Liver (tissue), 8 donors: ENCODE measurements at regions not wholly inside any gene's neighbourhood (a gene's known extent, or its start where the extent isn't known, plus 50 kb on each side); places are given as distances from the start of the nearest gene placed in this dataset.

Source experiments
- DNase-seq: peaks from one replicate; pipeline ENCODE4 v3.0.0-alpha.2; 2017; ENCODE audit warnings: low spot score
- H3K27ac ChIP-seq, 2 donors: one replicate each; pipeline ENCODE4 v1.7.0; 2013; ENCODE audit warnings: inconsistent platforms in 2 of 2, low read length in 2 of 2, control low read depth in 1 of 2, low read depth in 1 of 2, mild to moderate bottlenecking in 1 of 2
- H3K27me3 ChIP-seq, 4 donors: one replicate each; pipeline versions ENCODE4 v1.6.1 to v1.7.0; 2013; ENCODE audit warnings: low read length in 3 of 4, inconsistent platforms in 1 of 4, mild to moderate bottlenecking in 1 of 4, moderate library complexity in 1 of 4; ENCODE audit not compliant: control insufficient read depth in 4 of 4, insufficient read depth in 4 of 4
- H3K36me3 ChIP-seq, 4 donors: one replicate each; pipeline versions ENCODE4 v1.6.1 to v1.7.0; 2013; ENCODE audit warnings: low read length in 3 of 4, mild to moderate bottlenecking in 3 of 4, low read depth in 1 of 4, moderate library complexity in 1 of 4; ENCODE audit not compliant: control insufficient read depth in 4 of 4, insufficient read depth in 3 of 4
- H3K4me1 ChIP-seq, 4 donors: one replicate each; pipeline versions ENCODE4 v1.6.1 to v1.7.0; 2013; ENCODE audit warnings: low read length in 3 of 4, mild to moderate bottlenecking in 3 of 4, moderate library complexity in 1 of 4; ENCODE audit not compliant: control insufficient read depth in 4 of 4, insufficient read depth in 4 of 4
- H3K4me3 ChIP-seq, 3 donors: one replicate each; pipeline versions ENCODE4 v1.6.1 to v1.7.0; 2013; ENCODE audit warnings: low read length in 3 of 3, control low read depth in 1 of 3, low read depth in 1 of 3, mild to moderate bottlenecking in 1 of 3
- H3K9ac ChIP-seq, 2 donors: one replicate each; pipeline ENCODE4 v1.7.0; 2013; ENCODE audit warnings: low read length in 2 of 2, mild to moderate bottlenecking in 2 of 2, moderate library complexity in 2 of 2, control low read depth in 1 of 2, low read depth in 1 of 2
- H3K9me3 ChIP-seq, 4 donors: one replicate each; pipeline versions ENCODE4 v1.6.1 to v1.7.0; 2013; ENCODE audit warnings: low read length in 3 of 4; ENCODE audit not compliant: control insufficient read depth in 4 of 4
- ATF3 ChIP-seq: IDR thresholded peaks from 2 replicates; pipeline ENCODE4 v1.6.1; 2016; ENCODE audit warnings: antibody characterized with exemption
- CTCF ChIP-seq: fragments of 150-350 bp; IDR thresholded peaks from 2 replicates; pipeline ENCODE4 v1.5.1; 2017; ENCODE audit warnings: improper control_type of control experiment, low read depth, low read length; ENCODE audit not compliant: missing input control
- EGR1 ChIP-seq, 2 donors: IDR thresholded peaks; 2 replicates each; pipeline ENCODE4 v1.6.1; 2016 to 2018; ENCODE audit warnings: antibody characterized with exemption in 2 of 2, low read depth in 2 of 2
- FOXA2 ChIP-seq: IDR thresholded peaks from 2 replicates; pipeline ENCODE4 v1.6.1; 2016; ENCODE audit warnings: antibody characterized with exemption
- GABPA ChIP-seq, 2 donors: IDR thresholded peaks in 1 of 2; conservative IDR thresholded peaks in 1 of 2; 2 replicates each; pipeline ENCODE4 v1.6.1; 2016; ENCODE audit warnings: antibody characterized with exemption in 2 of 2, mild to moderate bottlenecking in 1 of 2, moderate library complexity in 1 of 2
- HNF4G ChIP-seq: IDR thresholded peaks from 2 replicates; pipeline ENCODE4 v1.6.1; 2016; ENCODE audit warnings: antibody characterized with exemption
- JUND ChIP-seq, 2 donors: IDR thresholded peaks; 2 replicates each; pipeline ENCODE4 v1.6.1; 2016; ENCODE audit warnings: antibody characterized with exemption in 2 of 2
- MAX ChIP-seq: IDR thresholded peaks from 2 replicates; pipeline ENCODE4 v1.6.1; 2016; ENCODE audit warnings: antibody characterized with exemption
- NR2F2 ChIP-seq: IDR thresholded peaks from 2 replicates; pipeline ENCODE4 v1.6.1; 2016; ENCODE audit warnings: antibody characterized with exemption
- RAD21 ChIP-seq, 2 donors: IDR thresholded peaks; 2 replicates each; pipeline ENCODE4 v1.6.1; 2016; ENCODE audit warnings: antibody characterized with exemption in 2 of 2, mild to moderate bottlenecking in 2 of 2
- REST ChIP-seq: IDR thresholded peaks from 2 replicates; pipeline ENCODE4 v1.6.1; 2016; ENCODE audit warnings: antibody characterized with exemption, mild to moderate bottlenecking
- RXRA ChIP-seq, 2 donors: IDR thresholded peaks; 2 replicates each; pipeline ENCODE4 v1.6.1; 2017 to 2018; ENCODE audit warnings: antibody characterized with exemption in 2 of 2, mild to moderate bottlenecking in 1 of 2
- TAF1 ChIP-seq: conservative IDR thresholded peaks from 2 replicates; pipeline ENCODE4 v1.6.1; 2016; ENCODE audit warnings: antibody characterized with exemption, mild to moderate bottlenecking
- YY1 ChIP-seq: IDR thresholded peaks from 2 replicates; pipeline ENCODE4 v1.6.1; 2016; ENCODE audit warnings: antibody characterized with exemption, mild to moderate bottlenecking
- ZBTB33 ChIP-seq: IDR thresholded peaks from 2 replicates; pipeline ENCODE4 v1.6.1; 2016; ENCODE audit warnings: antibody characterized with exemption
- WGBS: extraction: QIAGEN DNeasy Blood & Tissue Kit; methylation state at CpG from one replicate; pipeline ENCODE4 v1.1.7; 2013; 5-methylcytosine and 5-hydroxymethylcytosine counted together
- donor health status: healthy.
- donor health status: healthy.
- donor health status: healthy.
- donor health status: healthy.
- donor health status: healthy.

GRCh38 chr4:36930562-36931111 lies 313.9 kb upstream of the NWD2 start:
- Histone ChIP-seq H3K36me3 (no peaks in the 10 kb centered on the region), H3K27ac (no peak overlapping the region), H3K9me3 (no peaks in the 10 kb centered on the region), H3K4me3 (no peak overlapping the region), H3K9ac (no peak overlapping the region), H3K4me1 (no peaks in the 10 kb centered on the region), H3K27me3 (peaks cover 0 to 5% (median 0%) of the 10 kb centered on the region in 4 donors)
- DNase-seq, result no peak
- TF ChIP-seq FOXA2 (no peak), NR2F2 (no peak), HNF4G (no peak), ZBTB33 (no peak), JUND (IDR thresholded peaks at IDR 0.05) (no peak), GABPA (IDR thresholded peaks at IDR 0.05 in 1 of 2, conservative IDR thresholded peaks at IDR 0.05 in 1 of 2) (no peak)
- 63% methylated on average over 1 of the region's 1 CpG for WGBS

- WGBS, result 78% methylated on average over 2 of the region's 2 CpGs
- H3K27ac ChIP-seq, result no peak overlapping the region
- no peaks in the 10 kb centered on the region for H3K27me3 ChIP-seq
- TF ChIP-seq HNF4G (no peak), GABPA (IDR thresholded peaks at IDR 0.05 in 1 of 2, conservative IDR thresholded peaks at IDR 0.05 in 1 of 2) (no peak), ZBTB33 (no peak), REST (no peak), JUND (IDR thresholded peaks at IDR 0.05) (no peak), MAX (no peak), YY1 (no peak), FOXA2 (no peak), ATF3 (no peak), TAF1 (no peak), RAD21 (IDR thresholded peaks at IDR 0.05) (no peak), NR2F2 (no peak), RXRA (IDR thresholded peaks at IDR 0.05) (no peak), EGR1 (IDR thresholded peaks at IDR 0.05; ENCODE audit: low read depth in 2 of 2) (no peak), CTCF (no peak)
- no peak overlapping the region for H3K4me3 ChIP-seq
- no peaks in the 10 kb centered on the region for H3K36me3 ChIP-seq
- H3K4me1 ChIP-seq, result no peaks in the 10 kb centered on the region
- DNase-seq, result no peak
- H3K9ac ChIP-seq, result no peak overlapping the region
- H3K9me3 ChIP-seq, result no peaks in the 10 kb centered on the region
These were observed 300.3 kb upstream of the NWD2 start for GRCh38 chr4:36944232-36944631.
